Thyroid gland (tissue), 4 donors: ENCODE measurements at regions not wholly inside any gene's neighbourhood (a gene's known extent, or its start where the extent isn't known, plus 50 kb on each side); places are given as distances from the start of the nearest gene placed in this dataset.

ENCODE experiments used
- POLR2A ChIP-seq, 2 donors: fragments of 450-650 bp; IDR thresholded peaks; one replicate each; pipeline ENCODE4 v1.6.1; 2017; ENCODE audit warnings: antibody characterized with exemption in 2 of 2, mild to moderate bottlenecking in 2 of 2, moderate library complexity in 1 of 2
- TF ChIP-seq, protein P1 (sequence below), 6 experiments: fragments of 200-600 bp in 3 of 6; fragments of 450-650 bp in 3 of 6; sonication (generic) in 3 of 6; IDR thresholded peaks; one replicate each; pipeline ENCODE4 v1.5.1; 2016 to 2019; ENCODE audit warnings: antibody characterized with exemption in 6 of 6, mild to moderate bottlenecking in 2 of 6, inconsistent platforms in 1 of 6, moderate library complexity in 1 of 6

DNA sequence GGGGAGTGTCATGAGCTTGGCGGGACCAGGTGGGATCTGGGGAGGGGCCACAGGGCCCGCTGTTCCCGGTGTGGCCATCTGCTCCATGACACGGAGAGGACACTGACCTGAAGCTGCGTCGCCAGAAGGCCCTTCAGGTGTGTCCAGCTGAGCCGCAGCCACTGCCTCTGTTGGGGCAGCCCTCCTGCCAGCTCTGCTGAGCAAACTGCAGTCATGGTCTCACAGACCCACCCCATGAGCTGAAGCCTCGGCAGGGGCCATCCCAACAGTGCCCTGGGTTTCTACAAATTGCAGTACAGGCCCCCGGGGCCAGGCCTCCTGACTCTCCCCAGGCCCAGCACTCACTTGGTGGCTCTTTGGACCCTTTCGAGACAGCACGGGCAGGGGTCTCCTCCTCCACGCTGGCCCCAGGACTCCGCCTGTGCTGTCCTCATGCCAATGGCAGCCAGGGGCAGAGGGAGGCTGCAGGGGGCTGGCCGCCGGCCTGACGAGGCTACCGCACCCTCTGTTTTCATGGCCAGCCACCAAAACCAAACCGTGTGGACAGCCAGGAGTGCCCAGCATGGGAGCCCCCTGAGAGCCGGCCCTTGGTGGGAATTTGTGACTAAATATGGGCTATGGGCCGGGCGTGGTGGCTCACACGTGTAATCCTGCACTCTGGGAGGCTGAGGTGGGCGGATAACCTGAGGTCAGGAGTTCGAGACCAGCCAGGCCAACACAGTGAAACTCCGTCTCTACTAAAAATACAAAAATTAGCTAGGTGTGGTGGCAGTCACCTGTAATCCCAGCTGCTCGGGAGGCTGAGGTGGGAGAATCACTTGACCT lies 175.2 kb upstream of the SALL3 start:
- TF ChIP-seq, protein P1, sequence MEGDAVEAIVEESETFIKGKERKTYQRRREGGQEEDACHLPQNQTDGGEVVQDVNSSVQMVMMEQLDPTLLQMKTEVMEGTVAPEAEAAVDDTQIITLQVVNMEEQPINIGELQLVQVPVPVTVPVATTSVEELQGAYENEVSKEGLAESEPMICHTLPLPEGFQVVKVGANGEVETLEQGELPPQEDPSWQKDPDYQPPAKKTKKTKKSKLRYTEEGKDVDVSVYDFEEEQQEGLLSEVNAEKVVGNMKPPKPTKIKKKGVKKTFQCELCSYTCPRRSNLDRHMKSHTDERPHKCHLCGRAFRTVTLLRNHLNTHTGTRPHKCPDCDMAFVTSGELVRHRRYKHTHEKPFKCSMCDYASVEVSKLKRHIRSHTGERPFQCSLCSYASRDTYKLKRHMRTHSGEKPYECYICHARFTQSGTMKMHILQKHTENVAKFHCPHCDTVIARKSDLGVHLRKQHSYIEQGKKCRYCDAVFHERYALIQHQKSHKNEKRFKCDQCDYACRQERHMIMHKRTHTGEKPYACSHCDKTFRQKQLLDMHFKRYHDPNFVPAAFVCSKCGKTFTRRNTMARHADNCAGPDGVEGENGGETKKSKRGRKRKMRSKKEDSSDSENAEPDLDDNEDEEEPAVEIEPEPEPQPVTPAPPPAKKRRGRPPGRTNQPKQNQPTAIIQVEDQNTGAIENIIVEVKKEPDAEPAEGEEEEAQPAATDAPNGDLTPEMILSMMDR (IDR thresholded peaks at IDR 0.05): no peak
- no peak for TF ChIP-seq POLR2A (IDR thresholded peaks at IDR 0.05)
